NCI-H345 (cell line): ENCODE measurements at regions not wholly inside any gene's neighbourhood (a gene's known extent, or its start where the extent isn't known, plus 50 kb on each side); places are given as distances from the start of the nearest gene placed in this dataset.
A peak's percentile ranks its signal among the peaks of the same experiment; 100 is the strongest.
"Not testable (repeated sequence)": the region's sequence is repeated elsewhere in the genome, so short reads cannot be mapped to it uniquely, and the experiment has no call there.

Experiments
- DNase-seq: peaks from one replicate; lab custom pipeline; 2025; lab: John Stamatoyannopoulos, UW

DNA sequence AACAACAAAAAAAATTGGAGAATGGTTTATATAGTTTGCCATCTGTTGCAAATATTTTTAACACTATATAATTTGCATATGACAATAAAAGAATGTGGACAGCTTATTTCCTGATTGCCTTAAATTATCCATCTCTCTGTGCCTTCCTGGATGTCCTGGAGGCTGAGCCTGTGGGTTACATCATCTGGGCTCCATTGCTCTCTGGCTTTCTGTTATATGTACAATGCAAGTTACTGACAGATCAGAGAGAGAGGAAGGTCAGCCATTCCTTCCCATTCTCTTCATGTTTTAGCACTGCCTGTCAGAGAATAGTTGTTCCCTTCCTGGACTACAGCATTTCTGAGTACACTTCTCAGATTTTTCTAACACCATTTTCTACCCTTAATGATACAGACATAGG, 758.3 kb upstream of the PCDH20 start:
- no peak for DNase-seq

- no peak for DNase-seq
These were observed 756.0 kb upstream of the PCDH20 start for GRCh38 chr13:62171697-62172096.

- DNase-seq = no peak
These were observed 753.2 kb upstream of the PCDH20 start for GRCh38 chr13:62168891-62169290.

DNA sequence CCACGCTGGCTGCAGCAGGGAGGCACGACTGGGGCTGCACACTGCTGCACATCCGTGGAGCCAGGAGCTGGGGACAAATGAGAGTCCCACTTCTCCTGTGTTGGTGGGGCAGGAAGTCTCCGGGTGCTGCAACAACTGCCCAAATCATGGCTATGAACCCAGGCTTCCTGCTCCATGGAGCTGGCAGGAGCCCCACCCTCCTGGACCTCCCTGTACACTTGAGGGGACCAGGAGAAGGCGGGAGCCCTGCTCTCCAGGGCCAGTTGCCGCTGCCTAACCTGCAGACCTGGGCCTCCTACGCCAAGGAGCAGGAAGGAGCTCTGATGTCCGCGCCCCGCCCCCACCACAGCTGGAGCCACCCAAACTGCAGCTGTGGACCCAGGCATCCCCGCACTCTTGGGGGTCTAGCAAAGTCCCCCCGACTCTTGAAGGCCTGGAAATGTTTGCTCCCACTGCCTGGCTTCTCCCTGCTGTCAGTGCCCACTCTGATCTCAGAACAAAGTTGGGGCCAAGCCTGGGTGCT, 752.1 kb upstream of the PCDH20 start:
- no peak for DNase-seq

GRCh38 chr13:62162860-62163259, 747.2 kb upstream of the PCDH20 start:
- no peak for DNase-seq

GRCh38 chr13:62158520-62158919, 742.9 kb upstream of the PCDH20 start:
- DNase-seq = no peak

DNA sequence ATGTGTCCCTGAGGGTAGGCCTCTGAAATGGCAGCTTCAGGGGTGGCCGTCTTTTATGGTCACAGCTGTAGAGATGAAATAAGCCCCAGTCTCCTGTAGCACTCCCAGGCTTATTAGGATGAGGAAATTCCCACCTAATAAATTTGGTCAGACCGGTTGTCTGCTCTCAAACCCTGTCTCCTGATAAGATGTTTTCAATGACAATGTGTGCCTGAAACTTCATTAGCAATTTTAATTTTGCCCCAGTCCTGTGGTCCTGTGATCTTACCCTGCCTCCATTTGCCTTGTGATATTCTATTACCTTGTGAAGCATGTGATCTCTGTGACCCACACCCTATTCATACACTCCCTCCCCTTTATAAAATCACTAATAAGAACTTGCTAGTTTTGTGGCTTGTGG, 736.1 kb upstream of the PCDH20 start:
- DNase-seq = not testable (repeated sequence)

- DNase-seq = no peak
These were observed 726.4 kb upstream of the PCDH20 start for GRCh38 chr13:62142048-62142447.

DNA sequence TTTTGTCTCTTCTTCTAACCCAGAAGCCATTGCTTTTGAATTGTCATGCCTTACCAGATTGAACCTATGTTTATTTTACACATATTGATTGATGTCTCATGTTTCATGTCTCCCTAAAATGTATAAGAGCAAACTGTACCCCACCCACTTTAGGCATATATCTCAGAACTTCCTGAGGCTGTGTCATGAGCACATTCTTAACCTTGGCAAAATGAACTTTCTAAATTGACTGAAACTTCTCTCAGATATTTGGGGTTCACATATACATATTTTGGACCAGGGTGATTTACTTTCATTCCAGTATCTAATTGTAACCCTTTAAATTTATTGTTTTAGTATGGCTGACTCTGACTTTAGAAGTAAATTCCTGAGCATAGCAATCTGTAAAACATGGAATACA, 723.9 kb upstream of the PCDH20 start:
- no peak for DNase-seq

DNA sequence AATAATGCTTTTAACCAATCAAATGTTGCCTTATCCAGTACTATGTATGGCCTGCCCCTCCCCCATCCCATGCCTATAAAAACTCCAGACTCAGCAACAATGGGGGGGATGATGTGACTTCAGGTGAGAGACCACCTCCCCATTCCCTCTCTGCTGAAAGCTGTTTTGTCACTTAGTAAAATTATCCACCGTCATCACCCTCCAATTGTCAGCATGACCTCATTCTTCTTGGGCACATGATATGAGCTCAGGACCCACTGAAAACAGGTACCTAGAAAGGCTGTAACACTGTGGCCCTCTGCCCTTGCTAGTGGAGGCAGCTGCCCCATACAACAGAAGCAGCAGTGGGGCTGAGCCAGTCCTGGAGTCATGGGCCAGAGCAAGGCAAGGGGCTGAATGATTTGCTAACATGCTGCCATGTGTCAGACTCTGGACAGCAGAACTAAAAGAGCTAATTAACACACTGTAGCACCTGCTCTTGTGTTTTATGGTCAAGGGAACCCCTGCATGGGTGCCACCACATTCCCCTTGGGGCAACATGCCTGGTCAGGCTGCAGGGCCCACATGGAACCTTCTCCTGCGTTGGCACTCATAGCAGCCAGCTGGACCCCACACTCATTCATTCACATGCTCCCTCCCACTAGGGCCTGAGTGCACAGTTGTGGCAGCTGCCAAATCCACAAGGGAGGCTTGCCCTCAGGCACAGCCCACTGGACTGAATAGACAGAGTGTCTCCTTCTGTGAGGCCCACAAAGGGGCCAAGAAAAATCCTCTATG, 722.2 kb upstream of the PCDH20 start:
- no peak for DNase-seq

- DNase-seq = no peak
These were observed 716.0 kb upstream of the PCDH20 start for GRCh38 chr13:62131604-62132003.

GRCh38 chr13:62130062-62130970, 714.7 kb upstream of the PCDH20 start:
- DNase-seq = no peak

- peak; percentile 12 for DNase-seq
These were observed 713.4 kb upstream of the PCDH20 start for GRCh38 chr13:62129000-62129551.

DNA sequence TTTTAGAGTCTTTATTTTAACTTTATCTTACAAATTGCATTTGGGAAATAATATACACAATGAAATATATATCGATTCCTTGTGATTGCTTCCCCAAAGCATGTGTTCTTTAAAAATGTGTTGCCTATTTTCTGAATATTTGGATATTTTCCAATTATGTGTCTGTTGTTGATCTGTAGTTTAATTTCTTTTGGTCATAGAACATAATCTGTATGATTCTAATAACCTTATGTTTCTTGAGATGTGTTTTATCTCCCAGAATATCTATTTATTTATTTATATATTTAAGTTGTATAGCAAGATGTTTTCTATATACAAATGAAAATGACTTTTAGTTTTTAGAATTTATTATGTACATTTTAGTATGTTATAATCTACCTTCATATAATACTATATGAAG, 710.8 kb upstream of the PCDH20 start:
- DNase-seq = no peak

DNA sequence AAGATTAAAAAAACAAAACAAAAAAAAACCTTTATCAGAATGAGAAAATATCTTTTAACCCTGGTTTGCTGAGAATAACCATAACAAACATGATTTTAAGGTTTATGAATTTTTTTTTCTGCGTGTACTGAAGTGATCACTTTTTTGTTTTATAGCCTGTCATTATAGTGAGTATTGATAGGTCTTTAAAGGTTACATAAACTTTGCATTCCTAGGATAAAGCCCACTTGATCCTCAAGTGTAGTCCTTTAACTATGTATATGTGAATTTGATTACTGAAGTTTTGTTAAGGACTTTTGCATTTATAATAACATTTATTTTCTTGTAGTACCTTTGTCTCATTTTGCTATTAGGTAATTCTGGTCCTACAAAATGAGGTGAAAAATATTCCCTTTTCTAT, 709.8 kb upstream of the PCDH20 start:
- DNase-seq = no peak

DNA sequence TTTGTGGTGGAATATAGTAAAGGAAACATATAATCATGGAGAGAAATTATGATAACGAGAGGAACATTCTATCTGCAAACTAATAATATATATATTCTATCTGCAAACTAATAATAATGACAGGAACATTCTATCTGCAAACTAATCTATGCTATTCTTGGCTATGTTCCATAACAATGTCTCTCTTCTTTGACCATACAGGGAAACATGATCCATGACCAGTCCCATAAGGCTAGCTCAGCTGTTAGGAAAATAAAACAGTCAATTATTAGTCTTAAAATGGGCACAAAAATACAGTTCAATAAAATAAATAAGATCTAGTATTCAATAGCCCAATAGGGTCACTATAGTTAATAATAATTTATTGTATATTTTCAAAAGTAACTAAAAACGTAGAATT, 707.8 kb upstream of the PCDH20 start:
- DNase-seq = no peak

- DNase-seq = no peak
These were observed 706.8 kb upstream of the PCDH20 start for GRCh38 chr13:62122434-62122833.

DNA sequence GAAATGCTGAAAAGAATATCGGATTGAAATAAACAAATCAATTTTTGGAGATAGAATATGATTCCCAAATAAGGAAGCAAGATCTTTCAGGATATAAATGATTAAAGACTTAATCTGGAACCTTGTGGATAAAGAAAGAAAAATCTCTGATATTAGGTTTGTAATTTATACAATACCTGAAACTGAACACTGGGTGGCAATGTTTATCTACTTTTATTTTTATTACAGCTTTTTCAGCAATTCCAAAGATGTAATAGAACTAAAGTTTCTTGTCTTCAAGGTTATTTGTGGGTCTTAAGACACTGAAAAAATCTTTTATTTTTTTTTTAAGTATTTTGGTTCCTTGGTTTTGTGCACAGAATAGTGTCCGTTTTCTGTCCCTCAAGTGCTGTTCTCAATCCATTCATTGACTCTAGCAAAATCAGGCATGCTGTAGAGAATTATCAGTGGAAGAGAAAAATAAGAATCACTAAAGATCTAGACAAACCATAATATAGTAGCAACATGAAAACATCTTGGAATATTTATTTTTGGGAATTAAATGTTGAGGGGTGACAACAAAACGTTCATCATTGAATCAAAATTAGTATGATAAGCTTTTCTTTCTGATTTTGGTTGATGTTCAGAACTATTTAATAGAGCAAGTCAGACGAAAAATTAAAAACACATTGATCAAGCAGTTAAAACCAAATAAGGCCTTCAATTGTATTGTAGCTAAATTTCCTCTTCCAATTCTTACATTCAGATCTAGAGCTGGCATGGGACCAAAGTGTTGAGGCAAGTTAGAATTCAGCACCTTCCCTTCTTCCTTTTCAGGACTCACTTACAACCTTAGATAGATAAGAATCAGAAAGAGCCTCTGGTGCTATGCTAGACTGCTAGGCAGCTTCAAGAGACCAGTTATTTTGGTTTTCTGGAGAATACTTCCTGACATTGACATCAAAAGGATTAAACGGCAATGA, 704.4 kb upstream of the PCDH20 start:
- DNase-seq = peak; percentile 9

DNA sequence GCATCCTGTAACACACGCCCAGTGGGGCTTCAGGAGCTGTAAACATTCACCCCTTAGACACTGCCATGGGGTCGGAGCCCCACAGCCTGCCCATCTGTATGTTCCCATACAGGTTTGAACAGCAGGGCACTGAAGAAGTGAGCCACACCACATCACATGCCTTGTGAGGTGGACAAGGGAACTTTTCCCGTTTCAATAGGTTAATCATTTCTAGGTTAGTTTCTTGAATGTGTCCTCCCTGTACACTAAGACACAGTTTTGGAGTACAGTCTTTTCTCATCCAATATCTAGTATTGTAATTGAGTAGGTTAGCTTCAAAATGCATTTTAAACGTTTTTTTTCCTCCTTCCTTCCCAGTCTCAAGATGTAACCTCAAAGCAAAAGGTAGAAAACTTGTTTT, 700.2 kb upstream of the PCDH20 start:
- no peak for DNase-seq

- DNase-seq = peak; percentile 21
These were observed 697.5 kb upstream of the PCDH20 start for GRCh38 chr13:62113179-62113578.

DNA sequence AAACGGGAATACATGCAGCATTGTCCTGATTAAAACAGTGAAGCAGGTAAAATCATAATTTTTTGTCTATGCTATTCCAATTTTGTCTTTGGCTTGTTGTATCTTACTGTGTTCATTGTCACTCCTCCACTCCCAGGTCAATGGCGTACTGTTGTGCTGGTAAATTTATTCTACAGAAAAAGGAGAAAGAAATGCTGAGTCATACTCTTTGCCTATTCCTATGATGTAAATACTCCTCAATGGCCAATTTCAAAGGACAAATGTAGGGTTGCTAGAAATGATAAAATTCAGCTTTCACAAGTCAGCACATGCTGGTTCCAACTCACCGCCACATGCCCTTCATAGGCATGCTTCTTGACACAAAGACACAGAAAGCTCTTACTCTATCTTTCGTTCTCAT, 694.4 kb upstream of the PCDH20 start:
- no peak for DNase-seq

- not testable (repeated sequence) for DNase-seq
These were observed 688.5 kb upstream of the PCDH20 start for GRCh38 chr13:62104136-62104535.
